ENCODE measurements at regions not wholly inside any gene's neighbourhood (a gene's known extent, or its start where the extent isn't known, plus 50 kb on each side); places are given as distances from the start of the nearest gene placed in this dataset.

DNA sequence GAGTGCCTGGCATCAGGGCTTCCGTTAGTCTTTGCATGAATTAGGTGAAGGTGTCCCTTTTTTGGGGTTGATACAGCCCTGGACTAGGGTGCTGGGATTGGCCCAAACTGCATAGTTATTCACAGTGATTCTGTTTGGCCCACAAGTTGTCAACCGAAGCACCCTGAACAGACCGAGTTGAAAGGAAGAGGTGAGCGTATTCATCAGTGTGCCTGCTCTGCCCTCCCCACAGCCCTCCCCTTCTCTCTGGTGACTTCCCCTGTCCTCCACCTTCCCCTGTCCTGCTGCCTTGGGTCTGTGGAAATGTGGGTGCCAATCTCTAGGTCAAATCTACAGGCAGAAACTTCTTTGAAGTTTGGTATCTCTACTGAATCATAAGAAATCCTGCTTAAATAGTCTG lies 330.5 kb downstream of the DYSF start (continued):
- no peak for TF ChIP-seq RAD21 (IDR thresholded peaks at IDR 0.05 in 1 of 2, conservative IDR thresholded peaks at IDR 0.05 in 1 of 2; ENCODE audit: low read depth in 2 of 2, low read length in 2 of 2)

DNA sequence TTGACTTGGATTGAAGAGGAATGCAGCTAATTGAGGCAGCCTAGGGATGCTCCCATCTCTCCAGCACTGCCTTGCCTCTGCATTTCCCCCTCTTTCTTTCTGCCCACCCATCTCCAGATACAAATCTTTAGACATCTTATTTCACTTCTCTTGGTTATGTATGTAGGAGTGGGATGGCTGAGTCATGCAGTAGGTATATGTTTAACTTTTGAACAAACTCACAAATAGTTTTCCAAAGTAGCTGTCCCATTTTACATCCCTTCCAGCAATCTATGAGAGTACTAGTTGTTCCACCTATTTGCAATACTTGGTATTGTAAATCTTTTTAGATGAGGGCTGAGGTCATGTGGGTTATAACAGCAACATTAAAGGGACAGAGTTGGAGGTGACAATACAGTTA lies 329.9 kb downstream of the DYSF start:
- H3K4ac ChIP-seq (replicated peaks; ENCODE audit: insufficient read length, low read depth, low read length), result no peak overlapping the region
- H2AFZ ChIP-seq (ENCODE audit: low read length), result no peak overlapping the region
- H3K79me2 ChIP-seq (ENCODE audit: control insufficient read depth in 1 of 2, insufficient read depth in 2 of 2, low read length in 2 of 2), result no peaks in the 10 kb centered on the region
- H3K23ac ChIP-seq (ENCODE audit: insufficient read length), result no peak overlapping the region
- H4K91ac ChIP-seq (replicated peaks; ENCODE audit: insufficient read length, low read length), result no peak overlapping the region
- no peak overlapping the region for H4K8ac ChIP-seq (ENCODE audit: extremely low read depth, insufficient read depth, low read length)
- H2BK15ac ChIP-seq (ENCODE audit: low read length), result no peak overlapping the region
- no peak overlapping the region for H3K56ac ChIP-seq (replicated peaks; ENCODE audit: insufficient read length, low read depth, low read length)
- no peak overlapping the region for H3K4me2 ChIP-seq (ENCODE audit: insufficient read depth in 1 of 2, low read depth in 2 of 2, low read length in 2 of 2)
- no peak overlapping the region for H3K27ac ChIP-seq (ENCODE audit: low read depth, low read length)
- no peaks in the 10 kb centered on the region for H3K9me3 ChIP-seq (ENCODE audit: insufficient read depth in 2 of 2, low read depth in 1 of 2, low read length in 1 of 2)
- no peak overlapping the region for H3K14ac ChIP-seq (ENCODE audit: insufficient read length)
- ChIA-PET POLR2A (ENCODE audit: partially characterized antibody) (no interaction called here), CTCF (ENCODE audit: partially characterized antibody) (interaction anchor here (3.6 to 8.0 kb wide), 2 partner anchors 15 to 234 kb away, joined by 12 to 107 read pairs; no protein-coding TSS in a partner anchor)
- H3K23me2 ChIP-seq (ENCODE audit: low read depth, low read length), result no peaks in the 10 kb centered on the region; the same call in 1 of the 2 replicates
- TF ChIP-seq, protein P1, sequence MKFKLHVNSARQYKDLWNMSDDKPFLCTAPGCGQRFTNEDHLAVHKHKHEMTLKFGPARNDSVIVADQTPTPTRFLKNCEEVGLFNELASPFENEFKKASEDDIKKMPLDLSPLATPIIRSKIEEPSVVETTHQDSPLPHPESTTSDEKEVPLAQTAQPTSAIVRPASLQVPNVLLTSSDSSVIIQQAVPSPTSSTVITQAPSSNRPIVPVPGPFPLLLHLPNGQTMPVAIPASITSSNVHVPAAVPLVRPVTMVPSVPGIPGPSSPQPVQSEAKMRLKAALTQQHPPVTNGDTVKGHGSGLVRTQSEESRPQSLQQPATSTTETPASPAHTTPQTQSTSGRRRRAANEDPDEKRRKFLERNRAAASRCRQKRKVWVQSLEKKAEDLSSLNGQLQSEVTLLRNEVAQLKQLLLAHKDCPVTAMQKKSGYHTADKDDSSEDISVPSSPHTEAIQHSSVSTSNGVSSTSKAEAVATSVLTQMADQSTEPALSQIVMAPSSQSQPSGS (IDR thresholded peaks at IDR 0.05; ENCODE audit: low read length), result no peak
- TF ChIP-seq MAFK (IDR thresholded peaks at IDR 0.05; ENCODE audit: low read depth, low read length), result no peak
- no peaks in the 10 kb centered on the region for H3K36me3 ChIP-seq (ENCODE audit: control insufficient read depth in 2 of 4, insufficient read depth in 4 of 4, low read length in 3 of 4)
- H4K5ac ChIP-seq (ENCODE audit: insufficient read length, low read depth, low read length), result no peak overlapping the region
- no peak overlapping the region for H3K4me3 ChIP-seq (ENCODE audit: extremely low read depth in 1 of 4, insufficient read depth in 2 of 4, low read depth in 3 of 4, low read length in 4 of 4)
- no peak overlapping the region for H2BK20ac ChIP-seq (ENCODE audit: low read length)
- no peak overlapping the region for H2BK120ac ChIP-seq (replicated peaks; ENCODE audit: low read depth, low read length)
- no peaks in the 10 kb centered on the region for H3K27me3 ChIP-seq (replicated peaks in 1 of 4; ENCODE audit: control insufficient read depth in 3 of 4, extremely low read depth in 1 of 4, insufficient read depth in 3 of 4, low read length in 3 of 4)
- no peak for FAIRE-seq
- no peak overlapping the region for H2BK5ac ChIP-seq (ENCODE audit: low read depth, low read length)
- no peak overlapping the region for H3K9ac ChIP-seq (replicated peaks in 1 of 4; ENCODE audit: extremely low read depth in 1 of 4, low read depth in 3 of 4, low read length in 3 of 4)
- no peaks in the 10 kb centered on the region for H3K79me1 ChIP-seq (ENCODE audit: low read depth, low read length)
- no peak overlapping the region for H3K18ac ChIP-seq (ENCODE audit: extremely low read depth, low read length)
- peak in 1 of 2 experiments; percentile 8 for DNase-seq (ENCODE audit: low read depth in 1 of 2, low spot score in 2 of 2)
- no peaks in the 10 kb centered on the region for H3K4me1 ChIP-seq (replicated peaks in 1 of 4; ENCODE audit: control insufficient read depth in 3 of 4, insufficient read depth in 4 of 4, low read length in 3 of 4)
- no peak overlapping the region for H2AK5ac ChIP-seq (ENCODE audit: low read depth, low read length)
- no peak overlapping the region for H2BK12ac ChIP-seq (ENCODE audit: low read depth, low read length)
- no peaks in the 10 kb centered on the region for H4K20me1 ChIP-seq (replicated peaks in 1 of 2; ENCODE audit: control insufficient read depth in 1 of 2, insufficient read depth in 2 of 2, low read length in 2 of 2)
